NCI-H2107 treated with DMSO at 0.1 percent for 48 hours (cell line): ENCODE measurements at regions not wholly inside any gene's neighbourhood (a gene's known extent, or its start where the extent isn't known, plus 50 kb on each side); places are given as distances from the start of the nearest gene placed in this dataset.

Experiments
- DNase-seq: peaks from one replicate; lab custom pipeline; 2025; ENCODE audit not compliant: unreplicated experiment; lab: John Stamatoyannopoulos, UW

GRCh38 chr9:109880276-109881169 lies 100.5 kb downstream of the PALM2AKAP2 start:
- no peak for DNase-seq

GRCh38 chr9:109883623-109884022 lies 103.6 kb downstream of the PALM2AKAP2 start:
- no peak for DNase-seq

GRCh38 chr9:109886041-109886440 lies 106.0 kb downstream of the PALM2AKAP2 start:
- no peak for DNase-seq

GRCh38 chr9:109886617-109887016 lies 106.6 kb downstream of the PALM2AKAP2 start:
- no peak for DNase-seq

GRCh38 chr9:109887079-109887478 lies 107.1 kb downstream of the PALM2AKAP2 start:
- no peak for DNase-seq

GRCh38 chr9:109888695-109889094 lies 108.7 kb downstream of the PALM2AKAP2 start:
- DNase-seq: no peak

GRCh38 chr9:109889456-109889855 lies 109.5 kb downstream of the PALM2AKAP2 start:
- no peak for DNase-seq

GRCh38 chr9:109893241-109893640 lies 113.2 kb downstream of the PALM2AKAP2 start:
- no peak for DNase-seq

GRCh38 chr9:109894473-109894872 lies 114.5 kb downstream of the PALM2AKAP2 start:
- no peak for DNase-seq

- no peak for DNase-seq
Measured at GRCh38 chr9:109894921-109895758, 115.1 kb downstream of the PALM2AKAP2 start.

GRCh38 chr9:109901201-109901600 lies 121.2 kb downstream of the PALM2AKAP2 start:
- no peak for DNase-seq

- DNase-seq: peak; percentile 58
Measured at GRCh38 chr9:109903515-109904138, 123.6 kb downstream of the PALM2AKAP2 start.

GRCh38 chr9:109904666-109905065 lies 124.7 kb downstream of the PALM2AKAP2 start:
- DNase-seq: no peak

GRCh38 chr9:109905472-109905871 lies 125.5 kb downstream of the PALM2AKAP2 start:
- no peak for DNase-seq

GRCh38 chr9:109906766-109907382 lies 126.9 kb downstream of the PALM2AKAP2 start:
- DNase-seq: no peak

GRCh38 chr9:109907400-109907799 lies 127.4 kb downstream of the PALM2AKAP2 start:
- no peak for DNase-seq

- no peak for DNase-seq
Measured at GRCh38 chr9:109907810-109908458, 127.9 kb downstream of the PALM2AKAP2 start.

GRCh38 chr9:109908459-109909390 lies 128.7 kb downstream of the PALM2AKAP2 start:
- DNase-seq: no peak
